HG03025 (cell line): ENCODE measurements at regions not wholly inside any gene's neighbourhood (a gene's known extent, or its start where the extent isn't known, plus 50 kb on each side); places are given as distances from the start of the nearest gene placed in this dataset.
A peak's percentile ranks its signal among the peaks of the same experiment; 100 is the strongest.

Source experiments
- ATAC-seq: cut with Tn5 transposase; IDR thresholded peaks from one replicate; pipeline ENCODE4 v1.9.1; 2021; ENCODE audit warnings: mild to moderate bottlenecking, moderate library complexity; ENCODE audit not compliant: unreplicated experiment, low FRiP score

DNA sequence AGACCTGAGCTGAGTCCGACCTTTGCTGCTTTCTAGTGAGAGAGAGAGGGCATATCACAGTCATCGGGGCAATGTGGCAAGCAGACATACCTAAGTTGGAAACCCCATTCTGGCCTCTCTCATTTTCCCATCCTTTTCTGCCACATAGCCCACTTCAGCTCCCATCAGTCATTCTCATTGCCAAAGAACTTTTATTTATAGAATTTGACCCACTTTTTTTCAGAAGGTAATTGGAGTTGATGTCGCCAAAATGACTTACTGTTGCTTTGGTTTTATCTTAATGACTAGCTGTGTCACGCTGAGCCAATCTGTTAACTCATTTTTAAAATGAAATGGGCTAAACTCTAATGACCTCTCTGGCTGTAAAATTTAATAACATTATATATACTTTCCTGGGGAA lies 63.9 kb upstream of the RMST start:
- ATAC-seq: no peak

DNA sequence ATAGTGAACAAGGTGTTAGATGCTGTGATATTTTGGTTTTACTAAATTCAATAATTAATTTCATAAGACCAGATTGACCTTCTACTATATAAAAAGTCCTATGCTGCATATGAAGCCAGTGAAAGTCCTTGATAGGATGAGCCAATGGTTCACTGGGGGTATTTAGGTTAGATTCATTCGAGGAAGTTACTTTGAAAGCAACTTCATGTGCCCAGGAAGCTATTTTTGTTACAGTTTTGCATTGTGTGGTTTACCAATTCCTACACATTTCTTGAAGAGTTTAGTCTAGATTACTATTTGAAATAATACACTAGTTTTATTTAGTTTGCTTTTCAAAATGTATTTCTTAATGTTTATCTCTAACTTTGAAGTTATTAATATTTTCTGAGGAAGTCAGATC lies 58.5 kb upstream of the RMST start:
- ATAC-seq: no peak

- peak; percentile 83 for ATAC-seq
Measured at GRCh38 chr12:97404543-97404942, 58.1 kb upstream of the RMST start.

- no peak for ATAC-seq
Measured at GRCh38 chr12:97408363-97408762, 54.2 kb upstream of the RMST start.

- no peak for ATAC-seq
Measured at GRCh38 chr12:97411341-97411740, 51.3 kb upstream of the RMST start.
